ENCODE measurements at regions not wholly inside any gene's neighbourhood (a gene's known extent, or its start where the extent isn't known, plus 50 kb on each side); places are given as distances from the start of the nearest gene placed in this dataset.

- TF ChIP-seq CTCF (IDR thresholded peaks at IDR 0.05) (no peak), NFIC (IDR thresholded peaks at IDR 0.05; ENCODE audit: borderline replicate concordance) (no peak), SIN3A (IDR thresholded peaks at IDR 0.05; ENCODE audit: borderline replicate concordance, low read depth, low read length) (no peak), GATA2 (CRISPR knock-in tag; IDR thresholded peaks at IDR 0.05) (no peak), TCF12 (IDR thresholded peaks at IDR 0.05) (no peak), CHD2 (IDR thresholded peaks at IDR 0.05; ENCODE audit: low read length, partially characterized antibody) (no peak), YY1 (IDR thresholded peaks at IDR 0.05; ENCODE audit: low read depth) (no peak)
These were observed 325.6 kb upstream of the JARID2 start for GRCh38 chr6:14920276-14920675.

Measured in SK-N-SH (cell line).